GM12891 (cell line): ENCODE measurements at regions not wholly inside any gene's neighbourhood (a gene's known extent, or its start where the extent isn't known, plus 50 kb on each side); places are given as distances from the start of the nearest gene placed in this dataset.
"Not testable (repeated sequence)": the region's sequence is repeated elsewhere in the genome, so short reads cannot be mapped to it uniquely, and the experiment has no call there.

Experiments used
- POLR2A ChIP-seq: IDR thresholded peaks from 2 replicates; pipeline ENCODE4 v1.6.1; 2011; ENCODE audit warnings: low read depth, low read length, control low read depth
- POLR2AphosphoS5 ChIP-seq: IDR thresholded peaks from 2 replicates; pipeline ENCODE4 v1.6.1; 2011; ENCODE audit warnings: low read depth, low read length, control low read depth
- SPI1 ChIP-seq: IDR thresholded peaks from 2 replicates; pipeline ENCODE4 v1.6.1; 2011; ENCODE audit warnings: low read depth, low read length, control low read depth
- TAF1 ChIP-seq: IDR thresholded peaks from 2 replicates; pipeline ENCODE4 v1.6.1; 2011; ENCODE audit warnings: low read depth, low read length, control low read depth

DNA sequence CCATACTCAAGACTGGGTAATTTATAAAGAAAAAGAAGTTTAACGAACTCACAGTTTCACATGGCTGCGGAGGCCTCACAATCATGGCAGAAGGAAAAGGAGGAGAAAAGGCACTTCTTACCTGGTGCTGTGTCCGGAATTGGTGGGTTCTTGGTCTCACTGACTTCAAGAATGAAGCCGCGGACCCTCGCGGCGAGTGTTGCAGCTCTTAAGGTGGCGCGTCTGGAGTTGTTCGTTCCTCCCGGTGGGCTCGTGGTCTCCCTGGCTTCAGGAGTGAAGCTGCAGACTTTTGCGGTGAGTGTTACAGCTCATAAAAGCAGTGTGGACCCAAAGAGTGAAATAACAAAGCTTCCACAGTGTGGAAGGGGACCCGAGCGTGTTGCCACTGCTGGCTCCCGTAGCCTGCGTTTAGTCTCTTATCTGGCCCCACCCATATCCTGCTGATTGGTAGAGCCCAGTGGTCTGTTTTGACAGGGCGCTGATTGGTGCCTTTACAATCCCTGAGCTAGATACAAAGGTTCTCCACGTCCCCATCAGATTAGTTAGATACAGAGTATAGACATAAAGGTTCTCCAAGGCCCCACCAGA, 846.0 kb downstream of the CDH18 start:
- not testable (repeated sequence) for TF ChIP-seq POLR2AphosphoS5, TAF1, POLR2A, SPI1
